MG63 (cell line): ENCODE measurements at regions not wholly inside any gene's neighbourhood (a gene's known extent, or its start where the extent isn't known, plus 50 kb on each side); places are given as distances from the start of the nearest gene placed in this dataset.
"Not testable (repeated sequence)": the region's sequence is repeated elsewhere in the genome, so short reads cannot be mapped to it uniquely, and the experiment has no call there.

ENCODE experiments used
- DNase-seq: peaks from one replicate; pipeline ENCODE4 v3.0.0-alpha.2; 2020
- H3K27me3 ChIP-seq: fragments of 250-450 bp; sonication (Bioruptor Pico); 2 replicates; pipeline ENCODE4 v1.5.1; 2020; ENCODE audit warnings: mild to moderate bottlenecking, moderate library complexity
- H3K36me3 ChIP-seq: fragments of 250-450 bp; sonication (Bioruptor Pico); 2 replicates; pipeline ENCODE4 v1.5.1; 2020; ENCODE audit warnings: mild to moderate bottlenecking, moderate library complexity
- H3K4me3 ChIP-seq: fragments of 250-450 bp; sonication (Bioruptor Pico); 2 replicates; pipeline ENCODE4 v1.5.1; 2020; ENCODE audit warnings: mild to moderate bottlenecking, moderate library complexity
- H3K9me3 ChIP-seq: fragments of 250-450 bp; sonication (Bioruptor Pico); 2 replicates; pipeline ENCODE4 v1.5.1; 2020; ENCODE audit warnings: mild to moderate bottlenecking, moderate library complexity

GRCh38 chr21:9867815-9868214 is 653.6 kb upstream of the TPTE start:
- not testable (repeated sequence) for H3K36me3 ChIP-seq, H3K27me3 ChIP-seq, H3K9me3 ChIP-seq, DNase-seq, H3K4me3 ChIP-seq

- H3K27me3 ChIP-seq, DNase-seq, H3K36me3 ChIP-seq, H3K9me3 ChIP-seq, H3K4me3 ChIP-seq: not testable (repeated sequence)
These were observed 648.3 kb upstream of the TPTE start for GRCh38 chr21:9873096-9873495.

- not testable (repeated sequence) for H3K27me3 ChIP-seq, DNase-seq, H3K9me3 ChIP-seq, H3K36me3 ChIP-seq, H3K4me3 ChIP-seq
These were observed 647.2 kb upstream of the TPTE start for GRCh38 chr21:9874136-9874535.

- not testable (repeated sequence) for H3K4me3 ChIP-seq, H3K36me3 ChIP-seq, H3K27me3 ChIP-seq, H3K9me3 ChIP-seq, DNase-seq
These were observed 640.0 kb upstream of the TPTE start for GRCh38 chr21:9881430-9881829.

GRCh38 chr21:9883047-9883446 is 638.3 kb upstream of the TPTE start:
- H3K27me3 ChIP-seq, DNase-seq, H3K36me3 ChIP-seq, H3K9me3 ChIP-seq, H3K4me3 ChIP-seq: not testable (repeated sequence)

- not testable (repeated sequence) for DNase-seq, H3K9me3 ChIP-seq, H3K27me3 ChIP-seq, H3K4me3 ChIP-seq, H3K36me3 ChIP-seq
These were observed 637.7 kb upstream of the TPTE start for GRCh38 chr21:9883571-9884282.

GRCh38 chr21:9888500-9888899 is 632.9 kb upstream of the TPTE start:
- DNase-seq, H3K4me3 ChIP-seq, H3K9me3 ChIP-seq, H3K36me3 ChIP-seq, H3K27me3 ChIP-seq: not testable (repeated sequence)

GRCh38 chr21:9903579-9903978 is 617.8 kb upstream of the TPTE start:
- not testable (repeated sequence) for H3K9me3 ChIP-seq, DNase-seq, H3K36me3 ChIP-seq, H3K27me3 ChIP-seq, H3K4me3 ChIP-seq

- H3K27me3 ChIP-seq, H3K4me3 ChIP-seq, H3K9me3 ChIP-seq, DNase-seq, H3K36me3 ChIP-seq: not testable (repeated sequence)
These were observed 607.2 kb upstream of the TPTE start for GRCh38 chr21:9914135-9914534.

- H3K36me3 ChIP-seq, H3K27me3 ChIP-seq, H3K4me3 ChIP-seq, DNase-seq, H3K9me3 ChIP-seq: not testable (repeated sequence)
These were observed 601.9 kb upstream of the TPTE start for GRCh38 chr21:9919446-9919845.

GRCh38 chr21:9943639-9944038 is 577.7 kb upstream of the TPTE start:
- H3K4me3 ChIP-seq, H3K36me3 ChIP-seq, DNase-seq, H3K27me3 ChIP-seq, H3K9me3 ChIP-seq: not testable (repeated sequence)

GRCh38 chr21:9946057-9946456 is 575.3 kb upstream of the TPTE start:
- not testable (repeated sequence) for H3K36me3 ChIP-seq, DNase-seq, H3K9me3 ChIP-seq, H3K27me3 ChIP-seq, H3K4me3 ChIP-seq

- not testable (repeated sequence) for H3K4me3 ChIP-seq, H3K36me3 ChIP-seq, H3K27me3 ChIP-seq, H3K9me3 ChIP-seq
- DNase-seq, result peak; percentile 29
These were observed 571.7 kb upstream of the TPTE start for GRCh38 chr21:9949510-9950289.

GRCh38 chr21:9950363-9950762 is 571.0 kb upstream of the TPTE start:
- H3K27me3 ChIP-seq, H3K36me3 ChIP-seq, DNase-seq, H3K9me3 ChIP-seq, H3K4me3 ChIP-seq: not testable (repeated sequence)

GRCh38 chr21:9958791-9959190 is 562.6 kb upstream of the TPTE start:
- H3K36me3 ChIP-seq, H3K4me3 ChIP-seq, H3K9me3 ChIP-seq, H3K27me3 ChIP-seq: not testable (repeated sequence)
- peak; percentile 31 for DNase-seq

- DNase-seq, H3K9me3 ChIP-seq, H3K27me3 ChIP-seq, H3K36me3 ChIP-seq, H3K4me3 ChIP-seq: not testable (repeated sequence)
These were observed 562.0 kb upstream of the TPTE start for GRCh38 chr21:9959220-9959964.

GRCh38 chr21:9969399-9969798 is 552.0 kb upstream of the TPTE start:
- peak; percentile 53 for DNase-seq

GRCh38 chr21:9972018-9972417 is 549.4 kb upstream of the TPTE start:
- H3K9me3 ChIP-seq, H3K36me3 ChIP-seq, H3K4me3 ChIP-seq, DNase-seq, H3K27me3 ChIP-seq: not testable (repeated sequence)

More at GRCh38 chr21:9969399-9969798, 552.0 kb upstream of the TPTE start:
- H3K36me3 ChIP-seq, H3K9me3 ChIP-seq, H3K4me3 ChIP-seq, H3K27me3 ChIP-seq: not testable (repeated sequence)
